Endothelial cell of umbilical vein (primary cell): ENCODE measurements at regions not wholly inside any gene's neighbourhood (a gene's known extent, or its start where the extent isn't known, plus 50 kb on each side); places are given as distances from the start of the nearest gene placed in this dataset.

Experiments used
- BruUV-seq: library from RNA; stranded (reverse); fragments of 400-500 nt; replicated peaks from 2 replicates; lab custom pipeline; 2021; lab: Mats Ljungman, UMichigan
- CTCF ChIA-PET: fragments of 300-600, 350-600 bp; sonication (Branson Sonifier 250); formaldehyde crosslinking; loops from one replicate; lab custom pipeline; 2021; ENCODE audit warnings: antibody characterized with exemption, inconsistent platforms; lab: Charles Lee
- POLR2A ChIA-PET: fragments of 300-600, 350-600 bp; sonication (Branson Sonifier 250); formaldehyde crosslinking; loops from one replicate; lab custom pipeline; 2021; ENCODE audit warnings: antibody characterized with exemption, inconsistent platforms; lab: Charles Lee
- DNase-seq: peaks from one replicate; pipeline ENCODE4 v3.0.0-alpha.2; 2011; ENCODE audit warnings: low read depth, low spot score
- FAIRE-seq: peaks from 2 replicates; lab custom pipeline; 2011; peaks lifted over from hg19 to GRCh38; lab: Jason Lieb, UNC
- H2AFZ ChIP-seq: 2 replicates; pipeline ENCODE4 v1.6.0; 2012; ENCODE audit warnings: low read depth, low read length, control low read depth, inconsistent platforms
- H3K27ac ChIP-seq: 2 replicates; pipeline ENCODE4 v1.5.1; 2011; ENCODE audit warnings: low read depth, mild to moderate bottlenecking, control low read depth, low read length, moderate library complexity; ENCODE audit not compliant: insufficient read depth
- H3K27me3 ChIP-seq, 2 experiments: 2 replicates each; pipeline versions ENCODE4 v1.6.0 to v1.6.1; 2011; ENCODE audit warnings: low read length in 2 of 2, mixed read lengths in 1 of 2; ENCODE audit not compliant: control insufficient read depth in 2 of 2, insufficient read depth in 2 of 2
- H3K36me3 ChIP-seq, 2 experiments: 2 replicates in 1 of 2; 3 replicates in 1 of 2; pipeline ENCODE4 v1.5.1; 2011; ENCODE audit warnings: low read length in 2 of 2, mild to moderate bottlenecking in 1 of 2, moderate library complexity in 1 of 2; ENCODE audit not compliant: control insufficient read depth in 2 of 2, insufficient read depth in 2 of 2; ENCODE audit errors: extremely low read depth in 1 of 2
- H3K4me1 ChIP-seq: 3 replicates; pipeline ENCODE4 v1.5.1; 2011; ENCODE audit warnings: mild to moderate bottlenecking, low read length; ENCODE audit not compliant: control insufficient read depth, insufficient read depth; ENCODE audit errors: extremely low read depth
- H3K4me2 ChIP-seq: 2 replicates; pipeline ENCODE4 v1.6.1; 2011; ENCODE audit warnings: low read length, control low read depth, mixed read lengths; ENCODE audit not compliant: insufficient read depth
- H3K4me3 ChIP-seq, 3 experiments: fragments of 200-600 bp in 1 of 3; sonication (generic), shearing (Covaris generic) in 1 of 3; replicated peaks in 1 of 3; 2 replicates each; pipeline ENCODE4 v1.5.1; 2011 to 2016; ENCODE audit warnings: control low read depth in 3 of 3, low read length in 3 of 3, mild to moderate bottlenecking in 2 of 3, inconsistent platforms in 1 of 3, low read depth in 1 of 3, moderate library complexity in 1 of 3; ENCODE audit not compliant: insufficient read depth in 1 of 3
- H3K79me2 ChIP-seq: 2 replicates; pipeline ENCODE4 v1.6.0; 2012; ENCODE audit warnings: low read length, inconsistent platforms; ENCODE audit not compliant: control insufficient read depth, insufficient read depth
- H3K9ac ChIP-seq: replicated peaks from 2 replicates; pipeline ENCODE3; 2011; ENCODE audit warnings: low read length, control low read depth; ENCODE audit not compliant: insufficient read depth; ENCODE audit errors: extremely low read depth
- H3K9me1 ChIP-seq: replicated peaks from 3 replicates; pipeline ENCODE4 v1.6.0; 2011; ENCODE audit warnings: mild to moderate bottlenecking, low read length; ENCODE audit not compliant: control insufficient read depth, insufficient read depth; ENCODE audit errors: extremely low read depth
- H3K9me3 ChIP-seq: replicated peaks from 2 replicates; pipeline ENCODE4 v1.5.1; 2012; ENCODE audit warnings: low read length, inconsistent platforms; ENCODE audit not compliant: control insufficient read depth, insufficient read depth
- H4K20me1 ChIP-seq: replicated peaks from 2 replicates; pipeline ENCODE3; 2011; ENCODE audit warnings: mild to moderate bottlenecking, low read length; ENCODE audit not compliant: control insufficient read depth, insufficient read depth; ENCODE audit errors: extremely low read depth
- EZH2 ChIP-seq: IDR thresholded peaks from 2 replicates; pipeline ENCODE4 v1.6.1; 2012; ENCODE audit warnings: borderline replicate concordance, low read depth, mild to moderate bottlenecking, moderate library complexity, low read length, inconsistent platforms; ENCODE audit not compliant: severe bottlenecking
- FOS ChIP-seq: IDR thresholded peaks from 2 replicates; pipeline ENCODE4 v1.6.1; 2011; ENCODE audit warnings: mild to moderate bottlenecking, low read length, moderate library complexity, borderline replicate concordance; ENCODE audit not compliant: insufficient read depth
- GATA2 ChIP-seq: IDR thresholded peaks from 2 replicates; pipeline ENCODE4 v1.7.0; 2011; ENCODE audit warnings: low read depth, mild to moderate bottlenecking, moderate library complexity, mixed read lengths, low read length; ENCODE audit not compliant: insufficient read length, insufficient read depth
- JUN ChIP-seq: IDR thresholded peaks from 2 replicates; pipeline ENCODE4 v1.6.1; 2011; ENCODE audit warnings: borderline replicate concordance, low read depth; ENCODE audit not compliant: insufficient read length, insufficient read depth
- MYC ChIP-seq: IDR thresholded peaks from one replicate; pipeline ENCODE4 v1.6.1; 2011; ENCODE audit warnings: mild to moderate bottlenecking, low read depth, low read length
- POLR2A ChIP-seq: IDR thresholded peaks from 2 replicates; pipeline ENCODE4 v1.6.1; 2012; ENCODE audit warnings: low read depth, mild to moderate bottlenecking, control low read depth, low read length
- POLR2AphosphoS5 ChIP-seq: IDR thresholded peaks from 2 replicates; pipeline ENCODE4 v1.6.1; 2012; ENCODE audit warnings: low read depth, mild to moderate bottlenecking, control low read depth, low read length, moderate library complexity; ENCODE audit not compliant: insufficient read depth
- dilution Hi-C: fragments of 300-500 bp; cut with MboI; formaldehyde crosslinking; loops from one replicate; pipeline ENCODE4 v1.15.0; 2019; ENCODE audit warnings: low sequenced_read_pairs; ENCODE audit not compliant: extremely low pct_ligation_motif_present
- intact Hi-C: fragments of 100-400 bp; cut with micrococcal nuclease; formaldehyde crosslinking; loops from one replicate; pipeline ENCODE4 v1.10.0; 2022
- TF ChIP-seq, protein P1 (sequence below), 2 donors: IDR thresholded peaks; 1 replicate in 1 of 2; 2 replicates in 1 of 2; pipeline ENCODE4 v1.5.1; 2011; ENCODE audit warnings: low read length in 2 of 2, mild to moderate bottlenecking in 2 of 2, moderate library complexity in 2 of 2, control low read depth in 1 of 2, inconsistent platforms in 1 of 2, low read depth in 1 of 2; ENCODE audit not compliant: insufficient read depth in 1 of 2; ENCODE audit errors: extremely low read depth in 1 of 2
- TF ChIP-seq, protein P2 (sequence below): IDR thresholded peaks from 2 replicates; pipeline ENCODE4 v1.6.1; 2011; ENCODE audit not compliant: insufficient read depth, insufficient read length

DNA sequence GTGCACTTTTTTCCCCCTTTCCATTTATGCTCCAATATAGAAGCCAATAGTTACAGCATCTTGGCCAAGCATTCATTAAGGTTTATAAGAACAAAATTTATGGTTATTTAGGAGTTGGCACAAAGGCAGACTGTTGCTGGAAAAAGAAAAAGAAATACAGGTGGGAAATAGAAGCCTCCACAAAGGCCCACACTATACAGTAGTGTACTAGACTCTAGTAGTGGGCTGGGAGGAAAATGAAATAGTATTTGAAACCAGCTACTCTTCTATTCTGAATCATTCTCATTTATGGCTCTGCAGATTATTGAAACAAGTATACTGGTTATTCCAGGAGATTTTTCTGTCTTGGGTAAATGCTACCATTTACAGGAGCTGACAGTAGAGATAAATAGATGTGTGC lies 80.9 kb upstream of the CDK6 start:
- Histone ChIP-seq H4K20me1 (no peaks in the 10 kb centered on the region), H3K4me3 (no peak overlapping the region), H3K27me3 (no peaks in the 10 kb centered on the region), H3K4me2 (no peak overlapping the region), H3K4me1 (no peaks in the 10 kb centered on the region), H2AFZ (no peak overlapping the region), H3K9me1 (no peaks in the 10 kb centered on the region), H3K9me3 (no peaks in the 10 kb centered on the region), H3K36me3 (no peaks in the 10 kb centered on the region), H3K27ac (no peak overlapping the region), H3K79me2 (no peaks in the 10 kb centered on the region), H3K9ac (no peak overlapping the region)
- intact Hi-C loops (no loop called here), dilution Hi-C loops (no loop called here)
- DNase-seq = no peak
- ChIA-PET CTCF (interaction anchor here (1.2 to 1.3 kb wide), 2 partner anchors 9 to 10 kb away, joined by 3 to 4 read pairs; no protein-coding TSS in a partner anchor), POLR2A (no interaction called here)
- FAIRE-seq = no peak
- TF ChIP-seq JUN = no peak
- TF ChIP-seq POLR2A = no peak
- no peak for TF ChIP-seq MYC
- TF ChIP-seq, protein P1, sequence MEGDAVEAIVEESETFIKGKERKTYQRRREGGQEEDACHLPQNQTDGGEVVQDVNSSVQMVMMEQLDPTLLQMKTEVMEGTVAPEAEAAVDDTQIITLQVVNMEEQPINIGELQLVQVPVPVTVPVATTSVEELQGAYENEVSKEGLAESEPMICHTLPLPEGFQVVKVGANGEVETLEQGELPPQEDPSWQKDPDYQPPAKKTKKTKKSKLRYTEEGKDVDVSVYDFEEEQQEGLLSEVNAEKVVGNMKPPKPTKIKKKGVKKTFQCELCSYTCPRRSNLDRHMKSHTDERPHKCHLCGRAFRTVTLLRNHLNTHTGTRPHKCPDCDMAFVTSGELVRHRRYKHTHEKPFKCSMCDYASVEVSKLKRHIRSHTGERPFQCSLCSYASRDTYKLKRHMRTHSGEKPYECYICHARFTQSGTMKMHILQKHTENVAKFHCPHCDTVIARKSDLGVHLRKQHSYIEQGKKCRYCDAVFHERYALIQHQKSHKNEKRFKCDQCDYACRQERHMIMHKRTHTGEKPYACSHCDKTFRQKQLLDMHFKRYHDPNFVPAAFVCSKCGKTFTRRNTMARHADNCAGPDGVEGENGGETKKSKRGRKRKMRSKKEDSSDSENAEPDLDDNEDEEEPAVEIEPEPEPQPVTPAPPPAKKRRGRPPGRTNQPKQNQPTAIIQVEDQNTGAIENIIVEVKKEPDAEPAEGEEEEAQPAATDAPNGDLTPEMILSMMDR (IDR thresholded peaks at IDR 0.05; ENCODE audit: extremely low read depth in 1 of 2, insufficient read depth in 1 of 2, low read depth in 1 of 2, low read length in 2 of 2) = no peak
- TF ChIP-seq EZH2 = no peak
- TF ChIP-seq, protein P2, sequence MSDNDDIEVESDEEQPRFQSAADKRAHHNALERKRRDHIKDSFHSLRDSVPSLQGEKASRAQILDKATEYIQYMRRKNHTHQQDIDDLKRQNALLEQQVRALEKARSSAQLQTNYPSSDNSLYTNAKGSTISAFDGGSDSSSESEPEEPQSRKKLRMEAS = no peak
- no peak for TF ChIP-seq FOS
- TF ChIP-seq POLR2AphosphoS5 = no peak
- TF ChIP-seq GATA2 = no peak
- BruUV-seq = no TSS peak
